DOHH2 (cell line): ENCODE measurements at regions not wholly inside any gene's neighbourhood (a gene's known extent, or its start where the extent isn't known, plus 50 kb on each side); places are given as distances from the start of the nearest gene placed in this dataset.

Source experiments
- H3F3A ChIP-seq: fragments of 200-600 bp; sonication (generic), shearing (Covaris generic); 2 replicates; pipeline ENCODE4 v1.6.0; 2016; ENCODE audit warnings: antibody characterized with exemption, mild to moderate bottlenecking; ENCODE audit not compliant: control insufficient read depth, insufficient read depth
- H3K27ac ChIP-seq: fragments of 200-600 bp; sonication (generic); 2 replicates; pipeline ENCODE4 v1.5.1; 2014; ENCODE audit warnings: low read depth, mild to moderate bottlenecking, low read length, moderate library complexity
- H3K27me3 ChIP-seq: fragments of 200-600 bp; sonication (generic); 2 replicates; pipeline ENCODE4 v1.6.1; 2014; ENCODE audit warnings: mild to moderate bottlenecking, low read length, mixed read lengths; ENCODE audit not compliant: control insufficient read depth
- H3K36me3 ChIP-seq: fragments of 200-600 bp; sonication (generic); 2 replicates; pipeline ENCODE4 v1.6.1; 2014; ENCODE audit warnings: mild to moderate bottlenecking, low read length, moderate library complexity, mixed read lengths; ENCODE audit not compliant: control insufficient read depth
- H3K4me1 ChIP-seq: fragments of 200-600 bp; sonication (generic); 2 replicates; pipeline ENCODE4 v1.6.1; 2014; ENCODE audit warnings: mild to moderate bottlenecking, low read length, mixed read lengths; ENCODE audit not compliant: control insufficient read depth
- H3K4me2 ChIP-seq: fragments of 200-600 bp; sonication (generic); 2 replicates; pipeline ENCODE4 v1.6.0; 2014; ENCODE audit warnings: mild to moderate bottlenecking, low read length, moderate library complexity
- H3K4me3 ChIP-seq: fragments of 200-600 bp; sonication (generic); 2 replicates; pipeline ENCODE4 v1.5.1; 2014; ENCODE audit warnings: mild to moderate bottlenecking, low read length, mixed read lengths
- H3K79me2 ChIP-seq: fragments of 200-600 bp; sonication (generic); 2 replicates; pipeline ENCODE4 v1.6.1; 2014; ENCODE audit warnings: mild to moderate bottlenecking, low read length, mixed read lengths; ENCODE audit not compliant: control insufficient read depth
- H3K9me2 ChIP-seq: fragments of 200-600 bp; sonication (generic); replicated peaks from 2 replicates; pipeline ENCODE4 v1.6.1; 2014; ENCODE audit warnings: mild to moderate bottlenecking, low read length, mixed read lengths; ENCODE audit not compliant: control insufficient read depth
- H3K9me3 ChIP-seq: fragments of 200-600 bp; sonication (generic); 2 replicates; pipeline ENCODE4 v1.6.1; 2014; ENCODE audit warnings: antibody characterized with exemption, low read length, mixed read lengths; ENCODE audit not compliant: control insufficient read depth, insufficient read depth
- H4K20me1 ChIP-seq: fragments of 200-600 bp; sonication (generic); 2 replicates; pipeline ENCODE4 v1.6.0; 2014; ENCODE audit warnings: low read depth, mild to moderate bottlenecking, antibody characterized with exemption, low read length, moderate library complexity; ENCODE audit not compliant: control insufficient read depth, insufficient read depth
- CTCF ChIP-seq: fragments of 200-600 bp; sonication (generic); IDR thresholded peaks from one replicate; pipeline ENCODE4 v1.5.1; 2014; ENCODE audit warnings: antibody characterized with exemption, mild to moderate bottlenecking, low read depth, low read length; ENCODE audit not compliant: poor library complexity, severe bottlenecking
- EZH2phosphoT487 ChIP-seq: fragments of 200-600 bp; sonication (generic); IDR thresholded peaks from 2 replicates; pipeline ENCODE4 v1.6.1; 2017; ENCODE audit warnings: borderline replicate concordance, mild to moderate bottlenecking, antibody characterized with exemption, low read length, moderate library complexity, mixed read lengths

DNA sequence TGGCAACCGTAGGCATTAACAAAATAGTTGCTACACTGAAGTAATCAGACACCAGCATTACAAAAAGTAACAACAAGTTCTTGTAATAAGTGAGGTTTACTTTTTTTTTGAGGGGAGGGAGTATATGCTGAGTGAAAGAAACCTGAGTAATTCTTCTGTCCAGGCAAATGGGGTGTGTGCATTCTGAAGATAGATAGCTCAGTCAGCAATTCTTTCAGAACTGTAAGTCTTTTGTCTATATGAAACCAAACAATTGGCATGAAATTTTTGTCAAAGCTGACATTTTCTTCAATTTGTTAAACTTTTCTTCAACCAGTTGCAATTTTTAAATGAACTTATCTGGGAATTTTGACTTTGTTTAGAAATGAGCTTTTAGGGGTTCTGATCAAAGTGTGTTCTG is 208.1 kb upstream of the THSD7B start:
- H4K20me1 ChIP-seq, result no peaks in the 10 kb centered on the region

DNA sequence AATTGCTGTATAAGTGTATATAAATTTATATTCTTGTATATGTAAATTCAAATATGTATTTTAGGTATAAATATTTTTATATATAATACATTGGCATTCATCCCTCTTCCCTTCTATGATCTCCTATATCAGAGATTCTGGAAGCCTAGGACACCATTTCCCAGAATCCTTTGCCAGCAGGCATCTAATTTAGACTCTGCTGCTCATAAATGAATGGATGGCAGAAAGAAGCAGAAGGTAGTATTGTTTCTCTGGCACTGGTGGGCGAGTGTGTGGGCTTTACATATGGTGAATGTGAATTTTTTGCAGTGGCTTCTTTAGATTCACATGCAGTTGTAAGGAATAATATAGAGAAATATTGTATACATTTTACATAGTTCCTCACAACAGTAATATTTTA is 215.2 kb upstream of the THSD7B start:
- H3K4me2 ChIP-seq, result no peak overlapping the region
- H3K4me3 ChIP-seq, result no peak overlapping the region
- H3K27me3 ChIP-seq, result no peaks in the 10 kb centered on the region
- no peaks in the 10 kb centered on the region for H3K36me3 ChIP-seq
- no peaks in the 10 kb centered on the region for H3F3A ChIP-seq
- no peaks in the 10 kb centered on the region for H3K79me2 ChIP-seq
- TF ChIP-seq CTCF (no peak), EZH2phosphoT487 (no peak)
- H3K4me1 ChIP-seq, result no peaks in the 10 kb centered on the region
- H3K9me2 ChIP-seq, result no peaks in the 10 kb centered on the region
- no peaks in the 10 kb centered on the region for H3K9me3 ChIP-seq
- no peak overlapping the region for H3K27ac ChIP-seq
- H4K20me1 ChIP-seq, result no peaks in the 10 kb centered on the region

More for the DNA sequence above, 208.1 kb upstream of the THSD7B start:
- Histone ChIP-seq H3K27ac (no peak overlapping the region), H3K36me3 (no peaks in the 10 kb centered on the region), H3K4me3 (no peak overlapping the region), H3K79me2 (no peaks in the 10 kb centered on the region), H3F3A (no peaks in the 10 kb centered on the region), H3K27me3 (0 out of 2 replicates have a peak, but pooled peaks cover 2% of the 10 kb centered on the region), H3K9me3 (no peaks in the 10 kb centered on the region), H3K9me2 (no peaks in the 10 kb centered on the region), H3K4me2 (no peak overlapping the region), H3K4me1 (no peaks in the 10 kb centered on the region)
- no peak for TF ChIP-seq CTCF
- no peak for TF ChIP-seq EZH2phosphoT487

GRCh38 chr2:136539355-136539754 is 226.0 kb upstream of the THSD7B start:
- TF ChIP-seq CTCF, result no peak
- no peak for TF ChIP-seq EZH2phosphoT487
- no peaks in the 10 kb centered on the region for H4K20me1 ChIP-seq
- no peak overlapping the region for H3K4me3 ChIP-seq
- H3K4me2 ChIP-seq, result no peak overlapping the region
- no peaks in the 10 kb centered on the region for H3K9me3 ChIP-seq
- H3K27ac ChIP-seq, result no peak overlapping the region
- no peaks in the 10 kb centered on the region for H3K4me1 ChIP-seq
- H3K27me3 ChIP-seq, result no peaks in the 10 kb centered on the region
- no peaks in the 10 kb centered on the region for H3K9me2 ChIP-seq
- H3K36me3 ChIP-seq, result no peaks in the 10 kb centered on the region
- H3F3A ChIP-seq, result no peaks in the 10 kb centered on the region
- H3K79me2 ChIP-seq, result no peaks in the 10 kb centered on the region

GRCh38 chr2:136538489-136538888 is 226.9 kb upstream of the THSD7B start:
- H3K9me3 ChIP-seq, result no peaks in the 10 kb centered on the region
- no peak overlapping the region for H3K27ac ChIP-seq
- H3K4me3 ChIP-seq, result no peak overlapping the region
- H3F3A ChIP-seq, result no peaks in the 10 kb centered on the region
- no peaks in the 10 kb centered on the region for H4K20me1 ChIP-seq
- no peaks in the 10 kb centered on the region for H3K36me3 ChIP-seq
- no peaks in the 10 kb centered on the region for H3K4me1 ChIP-seq
- H3K79me2 ChIP-seq, result no peaks in the 10 kb centered on the region
- H3K27me3 ChIP-seq, result no peaks in the 10 kb centered on the region
- TF ChIP-seq EZH2phosphoT487 (no peak), CTCF (no peak)
- H3K4me2 ChIP-seq, result no peak overlapping the region
- H3K9me2 ChIP-seq, result no peaks in the 10 kb centered on the region
